ENCODE measurements at regions not wholly inside any gene's neighbourhood (a gene's known extent, or its start where the extent isn't known, plus 50 kb on each side); places are given as distances from the start of the nearest gene placed in this dataset.

- no peak overlapping the region for H3K18ac ChIP-seq (ENCODE audit: insufficient read length, low read depth, low read length)
- no peaks in the 10 kb centered on the region; a peak in 1 of 5 replicates for H3K9me3 Mint-ChIP-seq
- no peaks in the 10 kb centered on the region for H3K79me2 ChIP-seq (ENCODE audit: insufficient read depth, low read length)
- no peaks in the 10 kb centered on the region for H3K79me1 ChIP-seq (ENCODE audit: insufficient read depth, low read depth, low read length, poor library complexity, severe bottlenecking)
- no peak for DNase-seq
- no peaks in the 10 kb centered on the region for H3K9me3 ChIP-seq (ENCODE audit: control insufficient read depth, low read depth, low read length)
- peaks cover 0 to 3% of the 10 kb centered on the region in 2 experiments; a peak in 1 of 4 replicates for H3K4me1 Mint-ChIP-seq
- no peak overlapping the region for H3K4me3 Mint-ChIP-seq
- H2AK5ac ChIP-seq (ENCODE audit: insufficient read length, low read length) = no peak overlapping the region
- H3K36me3 Mint-ChIP-seq (ENCODE audit: insufficient read depth in 1 of 3, low read depth in 3 of 3) = no peaks in the 10 kb centered on the region
- no peak overlapping the region for H3K4me2 ChIP-seq (ENCODE audit: insufficient read depth, insufficient read length, low read length)
- H3K27ac Mint-ChIP-seq = no peak overlapping the region
- H2BK5ac ChIP-seq (ENCODE audit: insufficient read length, low read length) = no peak overlapping the region
- no peaks in the 10 kb centered on the region for H3K4me1 ChIP-seq (ENCODE audit: insufficient read depth, low read length)
- H2BK12ac ChIP-seq (ENCODE audit: insufficient read length, low read depth, low read length) = no peak overlapping the region
- H3K27me3 ChIP-seq (ENCODE audit: insufficient read depth, low read length) = no peaks in the 10 kb centered on the region
- H4K20me1 ChIP-seq (ENCODE audit: control insufficient read depth, insufficient read depth, insufficient read length) = no peaks in the 10 kb centered on the region
- no peak overlapping the region for H4K91ac ChIP-seq (ENCODE audit: insufficient read length, low read depth, low read length)
- peaks cover 8% of the 10 kb centered on the region for H3K27me3 Mint-ChIP-seq (ENCODE audit: low read depth)
- H3K4ac ChIP-seq (ENCODE audit: low read depth, low read length) = no peak overlapping the region
- WGBS (ENCODE audit: extremely low coverage, insufficient read length, low lambda C conversion rate) = no CpG with 5 or more reads among the region's 5 CpGs
- no peak overlapping the region for H3K27ac ChIP-seq (ENCODE audit: insufficient read length, low read depth, low read length)
- TF ChIP-seq, protein P1, sequence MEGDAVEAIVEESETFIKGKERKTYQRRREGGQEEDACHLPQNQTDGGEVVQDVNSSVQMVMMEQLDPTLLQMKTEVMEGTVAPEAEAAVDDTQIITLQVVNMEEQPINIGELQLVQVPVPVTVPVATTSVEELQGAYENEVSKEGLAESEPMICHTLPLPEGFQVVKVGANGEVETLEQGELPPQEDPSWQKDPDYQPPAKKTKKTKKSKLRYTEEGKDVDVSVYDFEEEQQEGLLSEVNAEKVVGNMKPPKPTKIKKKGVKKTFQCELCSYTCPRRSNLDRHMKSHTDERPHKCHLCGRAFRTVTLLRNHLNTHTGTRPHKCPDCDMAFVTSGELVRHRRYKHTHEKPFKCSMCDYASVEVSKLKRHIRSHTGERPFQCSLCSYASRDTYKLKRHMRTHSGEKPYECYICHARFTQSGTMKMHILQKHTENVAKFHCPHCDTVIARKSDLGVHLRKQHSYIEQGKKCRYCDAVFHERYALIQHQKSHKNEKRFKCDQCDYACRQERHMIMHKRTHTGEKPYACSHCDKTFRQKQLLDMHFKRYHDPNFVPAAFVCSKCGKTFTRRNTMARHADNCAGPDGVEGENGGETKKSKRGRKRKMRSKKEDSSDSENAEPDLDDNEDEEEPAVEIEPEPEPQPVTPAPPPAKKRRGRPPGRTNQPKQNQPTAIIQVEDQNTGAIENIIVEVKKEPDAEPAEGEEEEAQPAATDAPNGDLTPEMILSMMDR (conservative IDR thresholded peaks at IDR 0.05) = no peak
- no peak overlapping the region for H4K5ac ChIP-seq (ENCODE audit: insufficient read length, low read depth, low read length)
- no peak overlapping the region for H2BK120ac ChIP-seq (ENCODE audit: low read depth, low read length, poor library complexity, severe bottlenecking)
- H3K56ac ChIP-seq (ENCODE audit: insufficient read length, low read depth, low read length) = no peak overlapping the region
- H3K23ac ChIP-seq (ENCODE audit: insufficient read length, low read depth, low read length) = no peak overlapping the region
- H2AFZ ChIP-seq (ENCODE audit: low read length) = no peak overlapping the region
- H3K9ac ChIP-seq (ENCODE audit: extremely low read depth, insufficient read length, low read length) = no peak overlapping the region
- H3K23me2 ChIP-seq (ENCODE audit: insufficient read length, low read depth, low read length, poor library complexity, severe bottlenecking) = no peaks in the 10 kb centered on the region
- H4K8ac ChIP-seq (replicated peaks; ENCODE audit: insufficient read length, low read depth, low read length) = no peak overlapping the region
- H3T11ph ChIP-seq (ENCODE audit: low read length) = no peak overlapping the region
- H2BK20ac ChIP-seq (ENCODE audit: low read depth, low read length, poor library complexity, severe bottlenecking) = no peak overlapping the region
- no peak overlapping the region for H2BK15ac ChIP-seq (ENCODE audit: low read depth, low read length)
- no peak overlapping the region; the same call in 1 of the 2 replicates for H3K14ac ChIP-seq (ENCODE audit: insufficient read depth, low read length)
Observed at GRCh38 chr2:234345921-234346320, 151.0 kb downstream of the ARL4C start.

All from H9 (cell line).